ENCODE measurements at regions not wholly inside any gene's neighbourhood (a gene's known extent, or its start where the extent isn't known, plus 50 kb on each side); places are given as distances from the start of the nearest gene placed in this dataset.

DNA sequence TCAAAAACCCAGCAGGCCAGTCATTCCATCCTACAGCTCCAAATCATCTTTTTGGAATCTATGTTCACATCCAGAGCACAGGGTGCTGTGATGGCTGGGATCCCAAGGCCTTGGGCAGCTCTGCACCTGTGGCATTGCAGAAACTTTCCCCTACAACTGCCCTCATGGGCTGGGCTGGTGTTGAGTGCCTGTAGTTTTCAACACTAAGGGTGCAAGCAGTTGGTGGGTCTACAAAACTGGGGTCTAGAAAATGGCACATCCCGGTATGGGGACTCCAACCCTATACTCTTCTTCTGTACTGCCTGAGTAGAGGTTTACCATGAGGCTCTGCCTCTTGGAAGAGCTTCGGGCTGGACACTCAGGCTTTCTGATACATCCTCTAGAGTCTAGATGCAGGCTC, 95.2 kb upstream of the TEKT4 start:
- 63% methylated on average over 2 of the region's 2 CpGs; no CpG with 5 or more reads in 1 of the 2 experiments for WGBS, 2 experiments (ENCODE audit: extremely low coverage in 1 of 2, insufficient coverage in 1 of 2, insufficient read length in 1 of 2, insufficient replicate concordance in 2 of 2, low coverage in 1 of 2, low lambda C conversion rate in 2 of 2, missing lambda C conversion rate in 1 of 2)
- no peaks in the 10 kb centered on the region for H4K20me1 ChIP-seq (replicated peaks in 1 of 2; ENCODE audit: control insufficient read depth in 1 of 2, insufficient read depth in 2 of 2, low read length in 2 of 2)
- H3K36me3 ChIP-seq (ENCODE audit: control insufficient read depth in 2 of 4, insufficient read depth in 4 of 4, low read length in 3 of 4) = no peaks in the 10 kb centered on the region
- no peak overlapping the region for H2AFZ ChIP-seq (ENCODE audit: low read length)
- H3K79me2 ChIP-seq (ENCODE audit: control insufficient read depth in 1 of 2, insufficient read depth in 2 of 2, low read length in 2 of 2) = no peaks in the 10 kb centered on the region
- no peak overlapping the region for H4K91ac ChIP-seq (replicated peaks; ENCODE audit: insufficient read length, low read length)
- H2BK5ac ChIP-seq (ENCODE audit: low read depth, low read length) = no peak overlapping the region
- H3K18ac ChIP-seq (ENCODE audit: extremely low read depth, low read length) = no peak overlapping the region
- H3K4me3 ChIP-seq (ENCODE audit: extremely low read depth in 1 of 4, insufficient read depth in 2 of 4, low read depth in 3 of 4, low read length in 4 of 4) = no peak overlapping the region
- no peaks in the 10 kb centered on the region for H3K27me3 ChIP-seq (replicated peaks in 1 of 4; ENCODE audit: control insufficient read depth in 3 of 4, extremely low read depth in 1 of 4, insufficient read depth in 3 of 4, low read length in 3 of 4)
- H4K5ac ChIP-seq (ENCODE audit: insufficient read length, low read depth, low read length) = no peak overlapping the region
- H2AK5ac ChIP-seq (ENCODE audit: low read depth, low read length) = no peak overlapping the region
- H2BK15ac ChIP-seq (ENCODE audit: low read length) = no peak overlapping the region
- H3K4me2 ChIP-seq (ENCODE audit: insufficient read depth in 1 of 2, low read depth in 2 of 2, low read length in 2 of 2) = no peak overlapping the region
- no peak overlapping the region for H3K56ac ChIP-seq (replicated peaks; ENCODE audit: insufficient read length, low read depth, low read length)
- no peak overlapping the region for H2BK20ac ChIP-seq (ENCODE audit: low read length)
- H3K4me1 ChIP-seq (replicated peaks in 1 of 4; ENCODE audit: control insufficient read depth in 3 of 4, insufficient read depth in 4 of 4, low read length in 3 of 4) = no peaks in the 10 kb centered on the region
- no peak overlapping the region for H4K8ac ChIP-seq (ENCODE audit: extremely low read depth, insufficient read depth, low read length)
- H2BK12ac ChIP-seq (ENCODE audit: low read depth, low read length) = no peak overlapping the region
- no peak overlapping the region for H3K23ac ChIP-seq (ENCODE audit: insufficient read length)
- H3K14ac ChIP-seq (ENCODE audit: insufficient read length) = no peak overlapping the region
- peaks cover 62 to 93% of the 10 kb centered on the region in 2 experiments for H3K9me3 ChIP-seq (ENCODE audit: insufficient read depth in 2 of 2, low read depth in 1 of 2, low read length in 1 of 2)
- no peaks in the 10 kb centered on the region for H3K79me1 ChIP-seq (ENCODE audit: low read depth, low read length)
- H2BK120ac ChIP-seq (replicated peaks; ENCODE audit: low read depth, low read length) = no peak overlapping the region
- POLR2A ChIA-PET (ENCODE audit: partially characterized antibody) = no interaction called here
- CTCF ChIA-PET (ENCODE audit: partially characterized antibody) = no interaction called here
- no peak overlapping the region for H3K9ac ChIP-seq (replicated peaks in 1 of 4; ENCODE audit: extremely low read depth in 1 of 4, low read depth in 3 of 4, low read length in 3 of 4)
- H3K27ac ChIP-seq (ENCODE audit: low read depth, low read length) = no peak overlapping the region
- DNase-seq (ENCODE audit: low read depth in 1 of 2, low spot score in 2 of 2) = no peak
- H3K4ac ChIP-seq (replicated peaks; ENCODE audit: insufficient read length, low read depth, low read length) = no peak overlapping the region
- TF ChIP-seq TCF12 (IDR thresholded peaks at IDR 0.05; ENCODE audit: low read depth, low read length) = no peak
- TF ChIP-seq POLR2AphosphoS5 (IDR thresholded peaks at IDR 0.05; ENCODE audit: low read depth, low read length) = no peak
- no peak for TF ChIP-seq SUZ12 (IDR thresholded peaks at IDR 0.05; ENCODE audit: low read length)
- no peak for TF ChIP-seq GTF2F1 (IDR thresholded peaks at IDR 0.05; ENCODE audit: borderline replicate concordance, low read depth, low read length)
- TF ChIP-seq RFX5 (IDR thresholded peaks at IDR 0.05; ENCODE audit: borderline replicate concordance, low read depth, low read length) = no peak
- TF ChIP-seq NANOG (IDR thresholded peaks at IDR 0.05; ENCODE audit: insufficient read depth, low read depth, low read length, poor library complexity, severe bottlenecking) = no peak
- no peaks in the 10 kb centered on the region for H3K23me2 ChIP-seq (ENCODE audit: low read depth, low read length)
- FAIRE-seq = no peak
